DOHH2 (cell line): ENCODE measurements at regions not wholly inside any gene's neighbourhood (a gene's known extent, or its start where the extent isn't known, plus 50 kb on each side); places are given as distances from the start of the nearest gene placed in this dataset.

Experiments used
- CTCF ChIP-seq: fragments of 200-600 bp; sonication (generic); IDR thresholded peaks from one replicate; pipeline ENCODE4 v1.5.1; 2014; ENCODE audit warnings: antibody characterized with exemption, mild to moderate bottlenecking, low read depth, low read length; ENCODE audit not compliant: poor library complexity, severe bottlenecking
- EZH2phosphoT487 ChIP-seq: fragments of 200-600 bp; sonication (generic); IDR thresholded peaks from 2 replicates; pipeline ENCODE4 v1.6.1; 2017; ENCODE audit warnings: borderline replicate concordance, mild to moderate bottlenecking, antibody characterized with exemption, low read length, moderate library complexity, mixed read lengths

- no peak for TF ChIP-seq CTCF
- TF ChIP-seq EZH2phosphoT487, result no peak
Measured at GRCh38 chr3:34213478-34213877, 415.0 kb downstream of the PDCD6IP start.
